ENCODE measurements at regions not wholly inside any gene's neighbourhood (a gene's known extent, or its start where the extent isn't known, plus 50 kb on each side); places are given as distances from the start of the nearest gene placed in this dataset.

DNA sequence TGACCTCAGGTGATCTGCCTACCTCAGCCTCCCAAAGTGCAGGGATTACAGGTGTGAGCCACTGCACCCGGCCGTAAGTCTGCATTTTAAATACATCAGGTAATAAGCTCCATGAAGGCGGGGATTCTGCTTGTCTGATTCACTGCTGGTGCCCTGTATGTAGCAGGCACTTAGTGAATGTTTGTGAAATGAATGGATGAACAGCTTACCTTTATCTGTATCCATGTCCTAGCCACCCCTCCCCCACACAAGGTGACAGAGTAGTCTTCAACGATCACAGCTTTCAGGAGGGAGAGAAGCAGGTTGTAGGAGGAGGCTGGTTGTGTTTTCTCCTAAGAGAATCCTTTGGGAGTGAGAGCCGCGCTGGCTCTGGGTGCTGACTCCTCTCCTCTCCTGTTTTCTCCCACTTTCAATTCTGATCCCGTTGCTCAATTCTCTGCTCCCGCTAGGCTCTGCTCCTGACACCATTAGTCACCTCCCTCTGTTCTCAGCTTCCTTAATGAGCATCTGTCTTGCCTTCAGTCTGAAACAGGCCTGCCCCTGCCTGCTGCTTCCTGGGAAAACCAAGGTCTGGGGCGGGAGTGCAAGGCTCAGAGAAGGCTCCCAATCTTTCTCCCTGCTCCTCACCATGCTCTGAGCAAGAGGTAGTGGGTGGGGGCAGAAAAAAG is 88.8 kb upstream of the CTNNA1 start:
- TF ChIP-seq, protein P1, sequence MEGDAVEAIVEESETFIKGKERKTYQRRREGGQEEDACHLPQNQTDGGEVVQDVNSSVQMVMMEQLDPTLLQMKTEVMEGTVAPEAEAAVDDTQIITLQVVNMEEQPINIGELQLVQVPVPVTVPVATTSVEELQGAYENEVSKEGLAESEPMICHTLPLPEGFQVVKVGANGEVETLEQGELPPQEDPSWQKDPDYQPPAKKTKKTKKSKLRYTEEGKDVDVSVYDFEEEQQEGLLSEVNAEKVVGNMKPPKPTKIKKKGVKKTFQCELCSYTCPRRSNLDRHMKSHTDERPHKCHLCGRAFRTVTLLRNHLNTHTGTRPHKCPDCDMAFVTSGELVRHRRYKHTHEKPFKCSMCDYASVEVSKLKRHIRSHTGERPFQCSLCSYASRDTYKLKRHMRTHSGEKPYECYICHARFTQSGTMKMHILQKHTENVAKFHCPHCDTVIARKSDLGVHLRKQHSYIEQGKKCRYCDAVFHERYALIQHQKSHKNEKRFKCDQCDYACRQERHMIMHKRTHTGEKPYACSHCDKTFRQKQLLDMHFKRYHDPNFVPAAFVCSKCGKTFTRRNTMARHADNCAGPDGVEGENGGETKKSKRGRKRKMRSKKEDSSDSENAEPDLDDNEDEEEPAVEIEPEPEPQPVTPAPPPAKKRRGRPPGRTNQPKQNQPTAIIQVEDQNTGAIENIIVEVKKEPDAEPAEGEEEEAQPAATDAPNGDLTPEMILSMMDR (conservative IDR thresholded peaks at IDR 0.05; ENCODE audit: control insufficient read depth, insufficient read depth, low read depth, low read length), result no peak
- H3K4me3 ChIP-seq (ENCODE audit: control insufficient read depth, low read depth, low read length), result no peak overlapping the region

DNA sequence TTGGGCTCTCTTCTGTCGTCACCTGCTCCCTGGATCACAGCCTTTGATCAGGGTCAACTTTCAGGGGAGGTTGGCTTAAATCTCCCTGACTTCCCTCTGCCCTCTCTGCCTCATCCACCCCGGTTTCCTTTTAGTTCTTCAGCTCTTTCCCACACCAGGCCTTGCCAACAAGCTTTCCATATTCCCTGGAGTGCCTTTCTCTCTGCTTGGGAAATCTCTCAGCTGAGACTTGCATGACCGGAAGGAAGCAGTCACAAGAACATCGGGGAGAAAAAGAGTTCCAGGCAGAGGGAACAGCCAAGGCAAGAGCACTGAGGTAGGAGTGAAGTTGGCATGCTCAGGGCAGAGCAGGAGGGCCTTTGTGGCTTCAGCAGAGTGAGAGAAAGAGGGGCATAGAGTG is 88.4 kb upstream of the HSPA9 start:
- no peak overlapping the region for H3K4me3 ChIP-seq (ENCODE audit: control insufficient read depth, low read depth, low read length)
- TF ChIP-seq, protein P1 (conservative IDR thresholded peaks at IDR 0.05; ENCODE audit: control insufficient read depth, insufficient read depth, low read depth, low read length), result no peak
- peak; percentile 61 for DNase-seq (ENCODE audit: low read depth)

More for the DNA sequence above, 88.8 kb upstream of the CTNNA1 start:
- DNase-seq (ENCODE audit: low read depth), result peak; percentile 76

DNA sequence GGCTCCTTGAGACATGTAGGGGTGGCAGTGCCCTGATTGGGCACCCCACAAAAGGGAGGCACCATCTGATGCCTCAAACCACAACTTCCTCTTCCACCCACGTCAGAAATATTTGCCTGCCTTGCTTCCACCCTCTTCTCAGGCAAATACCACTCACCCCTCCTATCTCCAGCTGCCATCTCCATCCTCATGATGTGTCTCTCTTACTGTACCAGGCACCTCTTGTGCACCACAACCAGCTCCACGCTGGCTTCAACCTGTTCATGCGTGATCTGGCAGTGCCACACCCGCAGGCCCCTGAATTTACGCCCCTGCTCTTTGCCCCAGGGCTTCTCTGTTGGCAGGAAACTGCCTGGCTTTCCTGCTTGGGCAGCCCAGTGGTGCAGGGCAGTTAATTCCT is 87.8 kb upstream of the HSPA9 start:
- DNase-seq (ENCODE audit: low read depth), result no peak
- no peak overlapping the region for H3K4me3 ChIP-seq (ENCODE audit: control insufficient read depth, low read depth, low read length)
- TF ChIP-seq, protein P1 (conservative IDR thresholded peaks at IDR 0.05; ENCODE audit: control insufficient read depth, insufficient read depth, low read depth, low read length), result no peak

GRCh38 chr5:138662599-138662998 is 87.4 kb upstream of the HSPA9 start:
- H3K4me3 ChIP-seq (ENCODE audit: control insufficient read depth, low read depth, low read length), result no peak overlapping the region
- TF ChIP-seq, protein P1 (conservative IDR thresholded peaks at IDR 0.05; ENCODE audit: control insufficient read depth, insufficient read depth, low read depth, low read length), result no peak

GRCh38 chr5:138661991-138662434 is 86.8 kb upstream of the HSPA9 start:
- no peak for DNase-seq (ENCODE audit: low read depth)
- H3K4me3 ChIP-seq (ENCODE audit: control insufficient read depth, low read depth, low read length), result no peak overlapping the region
- TF ChIP-seq, protein P1 (conservative IDR thresholded peaks at IDR 0.05; ENCODE audit: control insufficient read depth, insufficient read depth, low read depth, low read length), result no peak

More at GRCh38 chr5:138662599-138662998, 87.4 kb upstream of the HSPA9 start:
- DNase-seq (ENCODE audit: low read depth), result no peak

GRCh38 chr5:138661291-138661960 is 86.2 kb upstream of the HSPA9 start:
- no peak for DNase-seq (ENCODE audit: low read depth)
- TF ChIP-seq, protein P1 (conservative IDR thresholded peaks at IDR 0.05; ENCODE audit: control insufficient read depth, insufficient read depth, low read depth, low read length), result no peak
- no peak overlapping the region for H3K4me3 ChIP-seq (ENCODE audit: control insufficient read depth, low read depth, low read length)
